C4-2B (cell line): ENCODE measurements at regions not wholly inside any gene's neighbourhood (a gene's known extent, or its start where the extent isn't known, plus 50 kb on each side); places are given as distances from the start of the nearest gene placed in this dataset.

Source experiments
- CTCF ChIP-seq: fragments of 450-650 bp; conservative IDR thresholded peaks from 2 replicates; pipeline ENCODE4 v1.5.1; 2017; ENCODE audit warnings: mild to moderate bottlenecking
- ZFX ChIP-seq: fragments of 450-650 bp; IDR thresholded peaks from 2 replicates; pipeline ENCODE4 v1.6.1; 2017

GRCh38 chr3:160132226-160132625 is 93.0 kb upstream of the C3orf80 start:
- TF ChIP-seq CTCF (no peak), ZFX (no peak)
